IPS-20b (cell line): ENCODE measurements at regions not wholly inside any gene's neighbourhood (a gene's known extent, or its start where the extent isn't known, plus 50 kb on each side); places are given as distances from the start of the nearest gene placed in this dataset.

ENCODE experiments used
- H3K27ac ChIP-seq: one replicate; pipeline ENCODE4 v1.5.1; 2013; ENCODE audit warnings: low read length
- H3K27me3 ChIP-seq: 2 replicates; pipeline ENCODE4 v1.6.1; 2013; ENCODE audit warnings: mild to moderate bottlenecking, low read length, inconsistent platforms; ENCODE audit not compliant: insufficient read depth
- H3K36me3 ChIP-seq: 2 replicates; pipeline ENCODE4 v1.6.1; 2013; ENCODE audit warnings: low read depth, mild to moderate bottlenecking, inconsistent platforms, low read length, moderate library complexity; ENCODE audit not compliant: insufficient read depth
- H3K4me1 ChIP-seq: 2 replicates; pipeline ENCODE4 v1.6.1; 2013; ENCODE audit warnings: mild to moderate bottlenecking, control low read depth, inconsistent platforms, low read length, moderate library complexity; ENCODE audit not compliant: insufficient read depth
- H3K4me3 ChIP-seq: 2 replicates; pipeline ENCODE4 v1.5.1; 2013; ENCODE audit warnings: mild to moderate bottlenecking, low read length, inconsistent platforms
- H3K9ac ChIP-seq: 2 replicates; pipeline ENCODE4 v1.6.1; 2013; ENCODE audit warnings: low read depth, mild to moderate bottlenecking, inconsistent platforms, low read length, moderate library complexity
- H3K9me3 ChIP-seq: 2 replicates; pipeline ENCODE4 v1.6.1; 2013; ENCODE audit warnings: mild to moderate bottlenecking, low read depth, low read length, inconsistent platforms; ENCODE audit not compliant: insufficient read depth

GRCh38 chr9:108133101-108133500 is 643.5 kb upstream of the KLF4 start:
- Histone ChIP-seq H3K36me3 (no peaks in the 10 kb centered on the region), H3K4me3 (no peak overlapping the region), H3K4me1 (peaks cover 8% of the 10 kb centered on the region; the same call in 1 of the 2 replicates), H3K9me3 (no peaks in the 10 kb centered on the region), H3K27me3 (no peaks in the 10 kb centered on the region), H3K9ac (no peak overlapping the region), H3K27ac (no peak overlapping the region)

GRCh38 chr9:108130905-108131304 is 641.3 kb upstream of the KLF4 start:
- Histone ChIP-seq H3K4me3 (no peak overlapping the region), H3K4me1 (peaks cover 8% of the 10 kb centered on the region; the same call in 1 of the 2 replicates), H3K36me3 (no peaks in the 10 kb centered on the region), H3K27ac (no peak overlapping the region), H3K9me3 (no peaks in the 10 kb centered on the region), H3K27me3 (no peaks in the 10 kb centered on the region), H3K9ac (no peak overlapping the region)

- Histone ChIP-seq H3K4me3 (no peak overlapping the region), H3K4me1 (no peaks in the 10 kb centered on the region; the same call in 1 of the 2 replicates), H3K27me3 (no peaks in the 10 kb centered on the region), H3K9ac (no peak overlapping the region), H3K36me3 (no peaks in the 10 kb centered on the region), H3K27ac (no peak overlapping the region), H3K9me3 (no peaks in the 10 kb centered on the region)
These were observed 636.1 kb upstream of the KLF4 start for GRCh38 chr9:108125625-108126024.

- no peaks in the 10 kb centered on the region for H3K27me3 ChIP-seq
- no peak overlapping the region for H3K27ac ChIP-seq
- H3K9ac ChIP-seq: no peak overlapping the region
- no peaks in the 10 kb centered on the region for H3K36me3 ChIP-seq
- no peaks in the 10 kb centered on the region; the same call in 1 of the 2 replicates for H3K4me1 ChIP-seq
- no peak overlapping the region for H3K4me3 ChIP-seq
- no peaks in the 10 kb centered on the region for H3K9me3 ChIP-seq
These were observed 630.1 kb upstream of the KLF4 start for GRCh38 chr9:108119530-108120113.

GRCh38 chr9:108117795-108118194 is 628.2 kb upstream of the KLF4 start:
- Histone ChIP-seq H3K36me3 (no peaks in the 10 kb centered on the region), H3K9ac (no peak overlapping the region), H3K9me3 (no peaks in the 10 kb centered on the region), H3K27ac (no peak overlapping the region), H3K27me3 (no peaks in the 10 kb centered on the region), H3K4me1 (no peaks in the 10 kb centered on the region), H3K4me3 (no peak overlapping the region)

GRCh38 chr9:108117306-108117705 is 627.7 kb upstream of the KLF4 start:
- Histone ChIP-seq H3K36me3 (no peaks in the 10 kb centered on the region), H3K27ac (no peak overlapping the region), H3K9ac (no peak overlapping the region), H3K27me3 (no peaks in the 10 kb centered on the region), H3K9me3 (no peaks in the 10 kb centered on the region), H3K4me1 (no peaks in the 10 kb centered on the region), H3K4me3 (no peak overlapping the region)

- no peak overlapping the region for H3K27ac ChIP-seq
- no peaks in the 10 kb centered on the region for H3K4me1 ChIP-seq
- no peaks in the 10 kb centered on the region for H3K9me3 ChIP-seq
- H3K36me3 ChIP-seq: no peaks in the 10 kb centered on the region
- no peaks in the 10 kb centered on the region for H3K27me3 ChIP-seq
- no peak overlapping the region for H3K9ac ChIP-seq
- H3K4me3 ChIP-seq: no peak overlapping the region
These were observed 624.0 kb upstream of the KLF4 start for GRCh38 chr9:108113596-108113995.

- no peaks in the 10 kb centered on the region for H3K9me3 ChIP-seq
- no peak overlapping the region for H3K9ac ChIP-seq
- no peaks in the 10 kb centered on the region for H3K36me3 ChIP-seq
- no peak overlapping the region for H3K4me3 ChIP-seq
- no peak overlapping the region for H3K27ac ChIP-seq
- H3K4me1 ChIP-seq: no peaks in the 10 kb centered on the region
- H3K27me3 ChIP-seq: no peaks in the 10 kb centered on the region
These were observed 620.5 kb upstream of the KLF4 start for GRCh38 chr9:108109927-108110690.

- H3K36me3 ChIP-seq: no peaks in the 10 kb centered on the region
- no peak overlapping the region for H3K27ac ChIP-seq
- no peaks in the 10 kb centered on the region for H3K27me3 ChIP-seq
- no peak overlapping the region for H3K4me3 ChIP-seq
- H3K9me3 ChIP-seq: no peaks in the 10 kb centered on the region
- H3K9ac ChIP-seq: no peak overlapping the region
- no peaks in the 10 kb centered on the region for H3K4me1 ChIP-seq
These were observed 619.4 kb upstream of the KLF4 start for GRCh38 chr9:108108852-108109448.

GRCh38 chr9:108108280-108108851 is 618.8 kb upstream of the KLF4 start:
- no peaks in the 10 kb centered on the region for H3K9me3 ChIP-seq
- no peaks in the 10 kb centered on the region for H3K27me3 ChIP-seq
- H3K36me3 ChIP-seq: no peaks in the 10 kb centered on the region
- H3K4me3 ChIP-seq: no peak overlapping the region
- no peaks in the 10 kb centered on the region for H3K4me1 ChIP-seq
- no peak overlapping the region for H3K9ac ChIP-seq
- no peak overlapping the region for H3K27ac ChIP-seq

- Histone ChIP-seq H3K27ac (no peak overlapping the region), H3K4me3 (no peak overlapping the region), H3K4me1 (no peaks in the 10 kb centered on the region), H3K36me3 (no peaks in the 10 kb centered on the region), H3K9me3 (no peaks in the 10 kb centered on the region), H3K27me3 (no peaks in the 10 kb centered on the region), H3K9ac (no peak overlapping the region)
These were observed 616.3 kb upstream of the KLF4 start for GRCh38 chr9:108105885-108106284.

GRCh38 chr9:108104991-108105390 is 615.4 kb upstream of the KLF4 start:
- Histone ChIP-seq H3K27me3 (no peaks in the 10 kb centered on the region), H3K4me1 (no peaks in the 10 kb centered on the region), H3K4me3 (no peak overlapping the region), H3K36me3 (no peaks in the 10 kb centered on the region), H3K27ac (no peak overlapping the region), H3K9me3 (no peaks in the 10 kb centered on the region), H3K9ac (no peak overlapping the region)
